VCaP (cell line): ENCODE measurements at regions not wholly inside any gene's neighbourhood (a gene's known extent, or its start where the extent isn't known, plus 50 kb on each side); places are given as distances from the start of the nearest gene placed in this dataset.

Experiments used
- H3K27ac ChIP-seq: fragments of 450-650 bp; 2 replicates; pipeline ENCODE4 v1.5.1; 2017
- TF ChIP-seq, protein P1 (sequence below): fragments of 450-650 bp; conservative IDR thresholded peaks from 2 replicates; pipeline ENCODE4 v1.5.1; 2017; ENCODE audit warnings: mild to moderate bottlenecking, moderate library complexity

DNA sequence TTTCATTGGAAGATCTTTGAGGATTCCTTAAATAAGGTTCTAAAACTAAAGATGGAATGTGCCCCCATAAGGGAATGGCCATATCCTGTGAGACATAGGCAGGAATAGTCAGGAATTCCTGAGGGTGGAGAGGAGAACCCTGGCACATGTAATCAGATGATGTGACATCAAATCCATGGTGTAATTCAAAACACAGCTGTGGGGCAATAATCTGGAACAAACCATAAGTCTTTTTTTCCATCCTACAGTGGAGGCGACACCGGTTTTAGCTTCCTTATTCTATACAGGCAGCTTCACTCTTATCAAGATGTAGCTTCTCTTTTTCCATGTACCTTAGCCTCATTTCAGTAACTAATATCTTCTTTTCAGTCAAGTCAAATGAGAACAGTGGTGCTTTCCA lies 133.6 kb upstream of the CITED2 start:
- TF ChIP-seq, protein P1, sequence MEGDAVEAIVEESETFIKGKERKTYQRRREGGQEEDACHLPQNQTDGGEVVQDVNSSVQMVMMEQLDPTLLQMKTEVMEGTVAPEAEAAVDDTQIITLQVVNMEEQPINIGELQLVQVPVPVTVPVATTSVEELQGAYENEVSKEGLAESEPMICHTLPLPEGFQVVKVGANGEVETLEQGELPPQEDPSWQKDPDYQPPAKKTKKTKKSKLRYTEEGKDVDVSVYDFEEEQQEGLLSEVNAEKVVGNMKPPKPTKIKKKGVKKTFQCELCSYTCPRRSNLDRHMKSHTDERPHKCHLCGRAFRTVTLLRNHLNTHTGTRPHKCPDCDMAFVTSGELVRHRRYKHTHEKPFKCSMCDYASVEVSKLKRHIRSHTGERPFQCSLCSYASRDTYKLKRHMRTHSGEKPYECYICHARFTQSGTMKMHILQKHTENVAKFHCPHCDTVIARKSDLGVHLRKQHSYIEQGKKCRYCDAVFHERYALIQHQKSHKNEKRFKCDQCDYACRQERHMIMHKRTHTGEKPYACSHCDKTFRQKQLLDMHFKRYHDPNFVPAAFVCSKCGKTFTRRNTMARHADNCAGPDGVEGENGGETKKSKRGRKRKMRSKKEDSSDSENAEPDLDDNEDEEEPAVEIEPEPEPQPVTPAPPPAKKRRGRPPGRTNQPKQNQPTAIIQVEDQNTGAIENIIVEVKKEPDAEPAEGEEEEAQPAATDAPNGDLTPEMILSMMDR: no peak
- no peak overlapping the region for H3K27ac ChIP-seq

DNA sequence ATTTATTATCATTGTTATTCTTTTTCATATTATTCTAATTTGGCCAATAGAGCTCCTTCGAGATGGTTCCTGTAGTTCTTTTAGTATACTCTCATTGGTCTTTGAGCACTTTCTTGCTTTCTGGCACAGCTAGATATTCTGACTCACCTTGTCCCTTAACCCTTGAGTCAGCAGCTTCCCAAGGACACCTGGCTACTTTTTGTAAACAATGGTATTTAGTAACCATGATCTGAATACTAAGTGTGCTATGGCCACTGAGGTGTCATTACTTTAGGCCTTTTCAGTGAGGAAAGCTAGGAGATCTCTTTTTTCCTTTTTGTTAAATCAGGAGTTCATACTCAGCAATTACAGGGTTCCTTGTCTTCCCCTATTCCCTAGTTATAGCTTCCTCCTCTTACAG lies 126.5 kb upstream of the CITED2 start:
- TF ChIP-seq, protein P1: no peak
- no peak overlapping the region for H3K27ac ChIP-seq

DNA sequence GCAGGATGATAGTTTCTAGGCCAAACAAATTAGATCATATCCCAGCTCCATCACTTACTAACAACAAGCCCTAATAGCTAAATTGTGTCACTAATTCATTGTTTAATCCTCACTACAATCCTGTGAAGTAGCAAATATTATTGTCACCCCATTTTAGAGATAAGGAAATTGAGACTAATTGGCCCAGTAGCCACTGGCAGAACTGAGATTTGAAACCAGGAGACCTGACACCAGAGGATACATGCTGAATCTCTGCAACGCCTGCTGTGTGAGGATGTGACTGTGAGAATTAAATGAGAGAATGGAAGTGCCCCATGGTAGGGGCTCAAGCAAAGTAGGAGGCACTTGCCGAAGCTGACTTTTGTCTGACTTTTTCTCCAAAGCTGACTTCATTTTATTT lies 124.3 kb upstream of the CITED2 start:
- H3K27ac ChIP-seq: no peak overlapping the region
- TF ChIP-seq, protein P1: no peak

DNA sequence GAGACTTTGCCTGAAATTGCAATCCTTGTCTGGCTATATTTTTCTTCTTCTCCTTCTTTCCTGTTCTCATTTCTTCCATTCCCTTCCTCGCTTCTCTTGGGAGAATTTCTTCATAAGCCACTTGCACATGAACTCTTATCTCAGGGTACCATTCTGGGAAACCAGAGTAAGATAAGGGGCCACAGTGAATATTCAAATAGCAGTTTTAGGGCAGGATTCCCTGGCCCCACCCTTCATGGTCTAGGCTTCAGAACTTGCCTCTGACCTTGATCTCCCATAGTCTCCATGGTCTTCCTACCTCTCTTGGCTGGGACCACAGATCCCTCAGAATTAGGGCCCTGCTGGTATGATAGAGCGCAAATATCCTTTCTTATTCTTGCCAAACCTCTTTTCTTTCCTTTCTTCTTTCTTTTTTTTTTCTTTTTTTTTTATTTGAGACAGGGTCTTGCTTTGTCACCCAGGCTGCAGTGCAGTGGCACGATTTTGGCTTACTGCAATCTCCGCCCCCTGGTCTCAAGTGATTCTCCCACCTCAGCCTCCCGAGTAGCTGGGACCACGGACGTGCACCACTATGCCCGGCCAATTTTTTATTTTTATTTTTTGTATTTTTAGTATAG lies 123.0 kb upstream of the CITED2 start:
- H3K27ac ChIP-seq: no peak overlapping the region
- TF ChIP-seq, protein P1: no peak

DNA sequence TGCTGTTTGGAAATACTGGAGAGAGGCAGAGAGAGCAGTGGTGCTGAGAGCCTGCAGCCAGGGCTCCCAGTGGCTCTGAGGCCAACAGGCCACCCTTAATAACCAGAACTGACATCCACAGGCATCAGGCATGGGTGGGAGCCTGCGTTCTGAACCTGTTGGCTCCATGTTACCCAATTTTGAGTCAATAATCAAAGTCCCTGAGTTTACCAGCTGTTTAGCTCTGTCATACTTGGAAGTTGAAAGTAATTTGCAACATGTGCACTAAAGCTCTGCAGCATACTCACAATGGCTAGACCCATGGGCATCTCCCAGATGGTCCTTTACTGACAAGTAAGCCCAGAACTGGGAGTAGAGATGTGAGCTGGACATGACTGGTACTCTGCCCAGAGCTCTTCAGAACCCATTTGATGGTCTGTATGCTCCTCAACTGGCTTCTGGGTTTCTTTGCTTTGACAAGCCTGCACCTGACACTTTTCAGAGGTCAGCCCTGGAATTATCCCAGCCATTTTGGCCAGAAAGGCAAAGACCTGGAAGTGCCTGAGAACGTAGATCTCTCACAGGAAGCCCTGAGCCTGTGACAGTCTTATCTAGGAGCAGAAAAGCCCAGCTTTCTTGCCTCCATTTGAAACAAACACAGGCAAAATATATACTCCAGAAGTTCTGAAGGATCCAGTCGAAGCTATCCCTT lies 122.4 kb upstream of the CITED2 start:
- no peak overlapping the region for H3K27ac ChIP-seq
- TF ChIP-seq, protein P1: no peak

DNA sequence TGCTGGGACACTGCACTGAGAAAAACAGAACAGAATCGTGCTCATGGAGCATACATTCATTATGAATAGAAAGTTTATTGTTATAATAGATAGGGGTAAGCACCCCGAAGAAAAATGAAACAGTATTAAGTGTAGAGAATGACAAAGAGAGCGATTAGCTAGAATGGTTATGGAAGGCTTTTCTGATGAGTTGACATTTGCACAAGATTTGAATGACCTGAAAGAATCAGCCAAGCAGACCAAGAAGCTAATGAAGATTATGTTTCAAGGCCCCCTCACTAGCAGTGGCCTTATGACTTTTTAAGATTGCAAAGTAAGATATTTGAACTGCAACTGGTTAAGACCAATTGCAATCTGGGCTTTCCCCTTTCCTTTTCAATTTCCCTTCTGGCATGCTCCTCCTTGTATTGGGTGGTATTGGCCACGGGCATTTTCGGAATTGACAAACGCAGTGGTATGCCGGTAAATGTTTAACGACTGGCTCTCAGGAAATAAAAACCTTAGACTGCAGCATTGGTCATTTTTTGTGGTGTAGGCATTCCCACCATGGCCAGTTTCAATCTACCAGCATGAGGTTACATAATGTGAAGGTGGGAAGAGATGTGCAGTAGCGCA lies 120.0 kb upstream of the CITED2 start:
- H3K27ac ChIP-seq: no peak overlapping the region
- TF ChIP-seq, protein P1: no peak

DNA sequence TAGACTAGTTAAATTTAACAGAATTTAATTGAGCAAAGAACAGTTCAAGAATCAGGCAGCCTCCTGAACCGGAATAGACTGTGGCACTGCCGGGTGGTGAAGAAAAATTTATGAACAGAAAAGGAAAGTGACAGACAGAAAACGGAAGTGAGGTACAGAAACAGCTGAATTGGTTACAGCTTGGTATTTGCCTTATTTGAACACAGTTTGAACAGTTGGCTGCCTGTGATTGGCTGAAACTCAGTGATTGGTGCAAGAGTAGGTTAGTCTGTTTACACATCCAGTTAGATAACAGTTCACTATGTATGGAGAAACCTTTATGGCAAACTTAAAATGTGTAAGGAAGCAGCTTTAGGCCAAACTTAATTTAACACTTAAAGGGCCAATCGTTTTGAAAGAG lies 116.0 kb upstream of the CITED2 start:
- TF ChIP-seq, protein P1: no peak
- no peak overlapping the region for H3K27ac ChIP-seq
